Fibroblast of the aortic adventitia (primary cell): ENCODE measurements at regions not wholly inside any gene's neighbourhood (a gene's known extent, or its start where the extent isn't known, plus 50 kb on each side); places are given as distances from the start of the nearest gene placed in this dataset.

ENCODE experiments used
- DNase-seq: peaks from one replicate; pipeline ENCODE4 v3.0.0-alpha.2; 2010; ENCODE audit warnings: low read depth
- H3K4me3 ChIP-seq: 2 replicates; pipeline ENCODE4 v1.5.1; 2011; ENCODE audit warnings: low read depth, mild to moderate bottlenecking, control low read depth, low read length, moderate library complexity
- CTCF ChIP-seq: IDR thresholded peaks from 2 replicates; pipeline ENCODE4 v1.5.1; 2011; ENCODE audit warnings: mild to moderate bottlenecking, low read length, control low read depth, inconsistent platforms; ENCODE audit not compliant: insufficient read depth

GRCh38 chr13:79695754-79696153 lies 214.8 kb downstream of the NDFIP2 start:
- H3K4me3 ChIP-seq, result no peak overlapping the region
- TF ChIP-seq CTCF, result no peak
- no peak for DNase-seq

- H3K4me3 ChIP-seq, result no peak overlapping the region
- no peak for TF ChIP-seq CTCF
- peak; percentile 56 for DNase-seq
These were observed 211.9 kb downstream of the NDFIP2 start for GRCh38 chr13:79692846-79693245.

- DNase-seq, result no peak
- no peak overlapping the region for H3K4me3 ChIP-seq
- no peak for TF ChIP-seq CTCF
These were observed 210.9 kb downstream of the NDFIP2 start for GRCh38 chr13:79691826-79692225.

- no peak for TF ChIP-seq CTCF
- H3K4me3 ChIP-seq, result no peak overlapping the region
- no peak for DNase-seq
These were observed 207.8 kb downstream of the NDFIP2 start for GRCh38 chr13:79688741-79689140.

GRCh38 chr13:79686441-79686840 lies 205.5 kb downstream of the NDFIP2 start:
- peak; percentile 91 for DNase-seq
- no peak for TF ChIP-seq CTCF
- H3K4me3 ChIP-seq, result no peak overlapping the region

DNA sequence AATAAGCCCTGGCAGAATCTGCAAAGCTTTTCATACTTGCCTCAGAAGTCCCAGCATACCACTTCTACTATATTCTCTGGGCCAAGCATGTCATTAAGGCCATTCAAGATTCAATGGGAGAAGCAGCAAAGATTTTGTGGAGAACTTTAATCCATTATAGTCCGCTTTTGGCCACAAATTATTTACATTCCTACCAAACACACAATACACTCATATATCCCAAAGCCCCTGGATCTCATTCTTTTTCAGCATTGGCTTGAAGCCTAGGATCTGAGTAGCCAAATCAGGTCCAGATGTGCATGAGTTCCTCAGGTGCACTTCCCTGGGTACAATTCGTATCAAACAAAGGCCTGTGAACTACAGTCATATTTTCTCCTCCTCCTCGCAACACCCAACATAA lies 203.4 kb downstream of the NDFIP2 start:
- TF ChIP-seq CTCF, result no peak
- DNase-seq, result peak; percentile 34
- no peak overlapping the region for H3K4me3 ChIP-seq

GRCh38 chr13:79682164-79682563 lies 201.2 kb downstream of the NDFIP2 start:
- DNase-seq, result no peak
- no peak overlapping the region for H3K4me3 ChIP-seq
- TF ChIP-seq CTCF, result no peak
